ENCODE measurements at regions not wholly inside any gene's neighbourhood (a gene's known extent, or its start where the extent isn't known, plus 50 kb on each side); places are given as distances from the start of the nearest gene placed in this dataset.
"Not testable (repeated sequence)": the region's sequence is repeated elsewhere in the genome, so short reads cannot be mapped to it uniquely, and the experiment has no call there.

DNA sequence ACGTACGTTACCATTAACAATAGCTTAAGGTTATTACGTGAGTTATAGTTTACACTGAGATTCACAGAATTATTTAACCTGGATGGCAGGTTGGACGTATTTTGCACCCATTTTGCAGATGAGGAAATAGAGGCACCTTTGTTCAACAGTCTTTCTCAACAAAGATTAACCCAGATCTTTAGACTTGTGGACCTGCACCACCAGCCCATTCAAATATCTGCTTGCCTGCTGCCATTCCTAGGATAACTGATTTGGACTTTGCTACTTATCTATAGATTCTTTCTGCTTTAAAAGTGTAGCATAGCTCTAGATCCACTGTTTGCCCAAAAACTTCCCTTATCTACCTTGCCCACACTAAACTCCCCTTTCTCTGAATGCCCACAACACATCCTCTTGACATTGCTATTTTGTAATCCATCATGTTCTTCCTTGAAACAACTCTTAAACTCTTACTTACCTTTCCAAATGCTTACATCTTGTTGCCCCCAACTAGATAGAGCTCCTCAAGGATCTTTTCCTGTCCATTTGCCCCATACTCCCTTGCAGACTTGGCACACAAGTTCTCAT, 56.4 kb upstream of the TNFAIP3 start:
- TF ChIP-seq, protein P1, sequence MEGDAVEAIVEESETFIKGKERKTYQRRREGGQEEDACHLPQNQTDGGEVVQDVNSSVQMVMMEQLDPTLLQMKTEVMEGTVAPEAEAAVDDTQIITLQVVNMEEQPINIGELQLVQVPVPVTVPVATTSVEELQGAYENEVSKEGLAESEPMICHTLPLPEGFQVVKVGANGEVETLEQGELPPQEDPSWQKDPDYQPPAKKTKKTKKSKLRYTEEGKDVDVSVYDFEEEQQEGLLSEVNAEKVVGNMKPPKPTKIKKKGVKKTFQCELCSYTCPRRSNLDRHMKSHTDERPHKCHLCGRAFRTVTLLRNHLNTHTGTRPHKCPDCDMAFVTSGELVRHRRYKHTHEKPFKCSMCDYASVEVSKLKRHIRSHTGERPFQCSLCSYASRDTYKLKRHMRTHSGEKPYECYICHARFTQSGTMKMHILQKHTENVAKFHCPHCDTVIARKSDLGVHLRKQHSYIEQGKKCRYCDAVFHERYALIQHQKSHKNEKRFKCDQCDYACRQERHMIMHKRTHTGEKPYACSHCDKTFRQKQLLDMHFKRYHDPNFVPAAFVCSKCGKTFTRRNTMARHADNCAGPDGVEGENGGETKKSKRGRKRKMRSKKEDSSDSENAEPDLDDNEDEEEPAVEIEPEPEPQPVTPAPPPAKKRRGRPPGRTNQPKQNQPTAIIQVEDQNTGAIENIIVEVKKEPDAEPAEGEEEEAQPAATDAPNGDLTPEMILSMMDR (IDR thresholded peaks at IDR 0.05): no peak
- Histone ChIP-seq H3K4me3 (no peak overlapping the region), H3K27ac (peak overlapping the region in 1 of 2 donors; percentile 7)
- DNase-seq (ENCODE audit: low spot score): no peak

GRCh38 chr6:137811121-137811915, 55.7 kb upstream of the TNFAIP3 start:
- no peak for DNase-seq (ENCODE audit: low spot score)
- Histone ChIP-seq H3K27ac (peak overlapping the region in 1 of 2 donors; percentile 7), H3K4me3 (no peak overlapping the region)
- TF ChIP-seq, protein P1 (IDR thresholded peaks at IDR 0.05): no peak

DNA sequence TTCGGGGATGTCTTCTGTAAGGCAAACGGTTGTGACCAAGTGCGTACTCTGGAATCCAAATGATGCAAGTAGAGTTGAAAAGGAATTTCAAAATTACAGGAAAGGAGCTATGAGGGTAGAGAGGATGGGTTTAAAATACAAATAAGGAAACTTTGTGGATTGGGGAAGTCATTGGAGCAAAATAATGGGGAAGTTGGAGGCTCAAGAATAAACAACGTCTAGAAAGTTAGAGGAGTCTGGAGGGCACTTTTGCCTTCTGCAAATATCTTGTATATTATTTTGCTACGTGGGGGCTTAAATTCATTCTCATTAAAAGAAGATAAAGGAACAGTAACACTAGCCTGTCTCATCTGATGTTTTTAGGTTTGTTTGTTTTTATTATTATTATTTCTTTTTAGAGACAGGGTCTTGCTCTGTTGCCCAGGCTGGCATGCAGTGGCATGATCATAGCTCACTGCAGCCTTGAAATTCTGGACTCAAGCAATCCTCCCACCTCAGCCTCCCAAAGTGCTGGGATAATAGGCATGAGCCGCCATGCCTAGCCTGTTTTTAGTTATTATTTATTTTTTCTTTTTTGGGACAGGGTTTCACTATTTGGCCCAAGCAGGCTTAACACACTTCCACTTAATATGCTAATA, 55.0 kb upstream of the TNFAIP3 start:
- TF ChIP-seq, protein P1 (IDR thresholded peaks at IDR 0.05): no peak
- peak overlapping the region in 1 of 2 donors; percentile 7 for H3K27ac ChIP-seq
- no peak for DNase-seq (ENCODE audit: low spot score)
- no peak overlapping the region for H3K4me3 ChIP-seq

- TF ChIP-seq, protein P1 (IDR thresholded peaks at IDR 0.05): no peak
- no peak for DNase-seq (ENCODE audit: low spot score)
- Histone ChIP-seq H3K4me3 (no peak overlapping the region), H3K27ac (no peak overlapping the region)
These were observed 53.6 kb upstream of the TNFAIP3 start for GRCh38 chr6:137813308-137813970.

- not testable (repeated sequence) for H3K4me3 ChIP-seq; DNase-seq (ENCODE audit: low spot score); H3K27ac ChIP-seq
These were observed 53.0 kb upstream of the TNFAIP3 start for GRCh38 chr6:137814030-137814429.

GRCh38 chr6:137815692-137816091, 51.4 kb upstream of the TNFAIP3 start:
- TF ChIP-seq, protein P1 (IDR thresholded peaks at IDR 0.05): no peak
- no peak for DNase-seq (ENCODE audit: low spot score)
- Histone ChIP-seq H3K4me3 (no peak overlapping the region), H3K27ac (no peak overlapping the region)

- TF ChIP-seq, protein P1 (IDR thresholded peaks at IDR 0.05): no peak
- Histone ChIP-seq H3K4me3 (no peak overlapping the region), H3K27ac (no peak overlapping the region)
- DNase-seq (ENCODE audit: low spot score): no peak
These were observed 50.9 kb upstream of the TNFAIP3 start for GRCh38 chr6:137816133-137816579.
